GM18505 (cell line): ENCODE measurements at regions not wholly inside any gene's neighbourhood (a gene's known extent, or its start where the extent isn't known, plus 50 kb on each side); places are given as distances from the start of the nearest gene placed in this dataset.
"Not testable (repeated sequence)": the region's sequence is repeated elsewhere in the genome, so short reads cannot be mapped to it uniquely, and the experiment has no call there.

Experiments used
- ATAC-seq: cut with Tn5 transposase; IDR thresholded peaks from one replicate; pipeline ENCODE4 v1.9.1; 2021; ENCODE audit not compliant: unreplicated experiment
- POLR2A ChIP-seq: IDR thresholded peaks from 4 replicates; pipeline ENCODE4 v1.6.1; 2011; ENCODE audit warnings: borderline replicate concordance; ENCODE audit not compliant: insufficient read depth, insufficient read length; ENCODE audit errors: extremely low read depth

- no peak for ATAC-seq
- TF ChIP-seq POLR2A, result no peak
Measured at GRCh38 chr2:139550341-139550740, 770.2 kb upstream of the NXPH2 start.

DNA sequence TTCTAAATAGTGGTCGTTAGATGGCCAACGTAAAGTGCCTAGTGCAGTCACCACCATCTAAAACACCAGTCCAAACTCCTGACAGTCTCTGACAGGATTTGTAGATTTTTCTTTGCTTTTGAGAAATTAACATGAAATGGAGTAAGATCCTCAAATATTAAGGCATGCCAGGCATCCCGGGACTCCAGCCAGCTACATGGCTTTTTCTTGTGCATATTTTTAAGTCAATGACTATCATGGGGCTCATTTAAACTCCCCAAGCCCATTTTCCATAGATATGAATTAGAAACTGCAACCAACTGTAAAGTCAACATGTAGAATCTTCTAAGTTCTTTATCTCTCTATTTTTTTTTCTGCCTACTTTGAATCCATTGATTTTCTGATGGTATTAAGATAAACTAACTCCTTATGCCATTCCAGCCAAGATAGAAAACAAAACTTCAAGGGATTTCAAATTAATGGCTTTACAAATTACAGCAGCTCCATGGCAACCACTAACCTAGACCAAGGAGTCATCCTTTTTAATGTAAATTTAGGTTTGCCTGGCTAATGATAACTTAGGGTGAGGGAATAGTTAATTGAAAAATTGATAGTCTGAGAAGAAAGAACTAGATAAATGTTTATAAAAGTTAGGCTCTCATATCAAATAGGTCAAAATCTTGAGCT lies 764.1 kb upstream of the NXPH2 start:
- ATAC-seq, result no peak
- TF ChIP-seq POLR2A, result no peak

DNA sequence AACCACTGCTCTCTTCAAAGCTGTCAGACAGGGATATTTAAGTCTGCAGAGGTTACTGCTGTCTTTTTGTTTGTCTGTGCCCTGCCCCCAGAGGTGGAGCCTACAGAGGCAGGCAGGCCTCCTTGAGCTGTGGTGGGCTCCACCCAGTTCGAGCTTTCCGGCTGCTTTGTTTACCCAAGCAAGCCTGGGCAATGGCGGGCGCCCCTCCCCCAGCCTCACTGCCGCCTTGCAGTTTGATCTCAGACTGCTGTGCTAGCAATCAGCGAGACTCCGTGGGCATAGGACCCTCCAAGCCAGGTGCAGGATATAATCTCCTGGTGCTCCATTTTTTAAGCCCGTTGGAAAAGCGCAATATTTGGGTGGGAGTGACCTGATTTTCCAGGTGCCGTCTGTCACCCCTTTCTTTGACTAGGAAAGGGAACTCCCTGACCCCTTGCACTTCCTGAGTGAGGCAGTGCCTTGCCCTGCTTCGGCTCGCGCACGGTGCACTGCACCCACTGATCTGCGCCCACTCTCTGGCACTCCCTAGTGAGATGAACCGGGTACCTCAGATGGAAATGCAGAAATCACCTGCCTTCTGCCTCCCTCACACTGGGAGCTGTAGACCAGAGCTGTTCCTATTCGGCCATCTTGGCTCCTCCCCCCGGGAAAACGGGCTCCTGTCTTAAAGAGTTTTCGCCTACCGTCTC lies 758.3 kb upstream of the NXPH2 start:
- not testable (repeated sequence) for ATAC-seq

DNA sequence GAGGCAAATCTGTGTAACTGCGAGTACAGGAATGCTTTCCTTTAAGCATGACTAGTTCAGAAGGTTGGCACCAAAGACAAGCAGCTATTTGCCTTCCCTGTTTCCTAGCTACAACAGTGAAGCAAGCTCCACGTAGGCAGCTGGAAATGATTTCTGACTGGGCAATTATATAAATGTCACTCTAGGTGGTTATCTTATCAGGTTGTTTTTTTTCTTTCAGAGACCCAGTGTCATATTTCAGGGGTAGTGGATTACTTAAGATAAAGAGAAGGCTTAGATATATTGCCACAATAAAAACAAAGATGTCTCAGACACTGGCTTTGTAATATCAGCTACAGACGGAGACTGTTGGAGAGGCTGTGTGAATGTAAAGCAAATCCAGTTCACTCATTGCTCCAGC lies 748.9 kb upstream of the NXPH2 start:
- no peak for ATAC-seq
- no peak for TF ChIP-seq POLR2A

- TF ChIP-seq POLR2A, result no peak
- ATAC-seq, result no peak
Measured at GRCh38 chr2:139526781-139527180, 746.6 kb upstream of the NXPH2 start.

- TF ChIP-seq POLR2A, result no peak
- no peak for ATAC-seq
Measured at GRCh38 chr2:139518321-139518720, 738.1 kb upstream of the NXPH2 start.

- TF ChIP-seq POLR2A, result no peak
- ATAC-seq, result no peak
Measured at GRCh38 chr2:139514951-139515350, 734.8 kb upstream of the NXPH2 start.

- ATAC-seq, result no peak
- TF ChIP-seq POLR2A, result no peak
Measured at GRCh38 chr2:139495851-139496250, 715.7 kb upstream of the NXPH2 start.

- TF ChIP-seq POLR2A, result no peak
- ATAC-seq, result no peak
Measured at GRCh38 chr2:139492131-139492680, 712.0 kb upstream of the NXPH2 start.

DNA sequence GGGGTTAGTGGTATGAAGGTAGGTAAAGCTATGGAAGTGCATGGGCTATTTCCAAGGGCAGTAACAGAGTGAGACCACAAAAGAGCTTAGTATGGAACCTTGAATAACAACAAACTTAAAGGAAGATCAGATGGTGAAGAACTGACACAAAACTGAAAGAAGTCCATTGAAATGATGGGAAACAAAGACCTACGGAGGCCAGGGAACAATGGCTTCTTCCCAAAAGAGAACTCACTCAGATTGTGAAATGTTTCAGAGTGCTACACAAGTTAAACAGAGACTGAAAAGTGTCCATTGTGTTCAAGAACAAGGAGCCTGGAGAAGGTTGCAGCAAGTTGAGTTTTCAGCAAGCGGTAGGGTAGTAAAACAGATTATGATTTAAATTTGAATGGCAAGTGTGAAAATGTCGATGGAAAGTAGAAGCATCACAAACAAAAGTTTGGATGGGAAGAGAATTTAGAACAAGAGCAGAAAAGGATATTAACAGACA lies 700.0 kb upstream of the NXPH2 start:
- no peak for TF ChIP-seq POLR2A
- ATAC-seq, result no peak

- TF ChIP-seq POLR2A, result no peak
- no peak for ATAC-seq
Measured at GRCh38 chr2:139478165-139478914, 698.1 kb upstream of the NXPH2 start.

DNA sequence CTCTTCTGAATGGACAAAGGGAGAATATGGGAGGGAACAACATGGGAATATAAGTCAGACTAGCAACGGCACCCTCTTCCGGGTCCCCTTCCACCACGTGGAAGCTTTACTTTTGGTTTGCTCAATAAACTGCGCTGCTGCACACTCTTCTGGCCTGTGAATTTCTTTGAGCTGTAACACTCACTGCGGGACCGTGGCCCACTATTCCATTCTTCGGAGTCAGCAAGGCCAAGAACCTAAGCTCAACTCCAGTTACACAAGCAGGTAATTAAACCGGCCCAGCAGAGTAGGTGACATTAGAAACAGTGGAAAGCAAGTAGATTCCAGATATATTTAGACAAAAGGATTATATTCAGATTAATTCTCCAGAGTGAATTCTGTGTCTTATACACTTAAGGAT lies 697.4 kb upstream of the NXPH2 start:
- no peak for TF ChIP-seq POLR2A
- no peak for ATAC-seq

DNA sequence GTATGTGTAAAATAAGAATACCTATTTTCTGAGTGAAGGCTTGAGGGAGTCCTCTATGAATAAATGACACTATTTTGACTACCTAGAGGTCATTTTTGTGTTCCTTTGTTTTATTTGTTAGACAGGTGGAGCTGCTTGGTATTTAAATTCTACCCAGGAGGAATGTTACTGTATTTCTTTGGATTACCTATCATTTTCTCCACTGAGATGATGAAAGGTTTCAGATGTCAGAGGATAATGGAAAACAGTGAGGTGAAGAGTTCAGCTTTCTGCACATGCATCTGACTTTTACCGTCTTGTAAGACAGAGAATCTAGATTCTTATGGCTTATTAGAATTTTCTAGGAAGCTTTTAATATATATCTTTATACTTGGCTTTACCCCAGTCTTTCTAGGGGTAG lies 689.8 kb upstream of the NXPH2 start:
- TF ChIP-seq POLR2A, result no peak
- no peak for ATAC-seq
